Lower lobe of right lung (tissue), 2 donors: ENCODE measurements at regions not wholly inside any gene's neighbourhood (a gene's known extent, or its start where the extent isn't known, plus 50 kb on each side); places are given as distances from the start of the nearest gene placed in this dataset.

Experiments
- ATAC-seq, 2 donors: fragments of 200-7000 bp; cut with Tn5 transposase; one replicate each; pipeline ENCODE4 v1.9.1; 2020 to 2022; ENCODE audit warnings: mild to moderate bottlenecking in 2 of 2, moderate library complexity in 2 of 2
- DNase-seq: peaks from one replicate; pipeline ENCODE4 v3.0.0-alpha.2; 2020
- H3K27ac ChIP-seq: fragments of 200-600 bp; one replicate; pipeline ENCODE4 v1.8.0; 2022
- H3K27me3 ChIP-seq: fragments of 200-600 bp; one replicate; pipeline ENCODE4 v1.8.0; 2022; ENCODE audit warnings: low read depth
- H3K36me3 ChIP-seq: fragments of 200-600 bp; one replicate; pipeline ENCODE4 v1.8.0; 2022; ENCODE audit warnings: mild to moderate bottlenecking
- H3K4me1 ChIP-seq: fragments of 200-600 bp; one replicate; pipeline ENCODE4 v1.8.0; 2022
- H3K4me3 ChIP-seq: fragments of 200-600 bp; one replicate; pipeline ENCODE4 v1.8.0; 2022; ENCODE audit warnings: mild to moderate bottlenecking
- H3K9me3 ChIP-seq: fragments of 200-600 bp; one replicate; pipeline ENCODE4 v1.8.0; 2022
- intact Hi-C: fragments of 100-400 bp; cut with DNase I; formaldehyde crosslinking; loops from one replicate; pipeline ENCODE4 v1.11.0; 2022
- TF ChIP-seq, protein P1 (sequence below): fragments of 200-600 bp; IDR thresholded peaks from one replicate; pipeline ENCODE4 v1.8.0; 2022; ENCODE audit warnings: antibody characterized with exemption, mild to moderate bottlenecking
- donor health status: DM: no; HTN: yes; CAD: no; lungs with severe emphysema.

DNA sequence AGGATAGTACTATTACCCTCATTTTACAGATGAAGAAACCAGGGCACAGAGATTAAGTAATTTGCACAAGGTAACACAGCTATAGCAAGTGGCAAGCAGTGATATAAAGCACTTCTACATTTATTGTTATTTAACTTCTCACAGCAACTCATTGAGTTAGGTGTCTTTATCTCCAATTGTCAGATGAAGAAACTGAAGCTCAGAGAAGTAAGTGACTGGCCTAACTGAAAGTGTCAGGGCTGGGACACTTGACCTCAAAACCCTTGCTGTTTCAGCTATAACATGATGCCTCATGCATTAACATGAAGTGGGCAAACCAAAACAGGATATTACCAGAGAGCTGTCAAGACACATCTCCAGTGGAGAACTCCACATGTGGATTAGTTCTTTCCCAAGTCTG lies 65.8 kb upstream of the LEKR1 start:
- Histone ChIP-seq H3K4me1 (no peaks in the 10 kb centered on the region), H3K27me3 (no peaks in the 10 kb centered on the region), H3K4me3 (no peak overlapping the region), H3K9me3 (no peaks in the 10 kb centered on the region), H3K27ac (no peak overlapping the region), H3K36me3 (no peaks in the 10 kb centered on the region)
- TF ChIP-seq, protein P1, sequence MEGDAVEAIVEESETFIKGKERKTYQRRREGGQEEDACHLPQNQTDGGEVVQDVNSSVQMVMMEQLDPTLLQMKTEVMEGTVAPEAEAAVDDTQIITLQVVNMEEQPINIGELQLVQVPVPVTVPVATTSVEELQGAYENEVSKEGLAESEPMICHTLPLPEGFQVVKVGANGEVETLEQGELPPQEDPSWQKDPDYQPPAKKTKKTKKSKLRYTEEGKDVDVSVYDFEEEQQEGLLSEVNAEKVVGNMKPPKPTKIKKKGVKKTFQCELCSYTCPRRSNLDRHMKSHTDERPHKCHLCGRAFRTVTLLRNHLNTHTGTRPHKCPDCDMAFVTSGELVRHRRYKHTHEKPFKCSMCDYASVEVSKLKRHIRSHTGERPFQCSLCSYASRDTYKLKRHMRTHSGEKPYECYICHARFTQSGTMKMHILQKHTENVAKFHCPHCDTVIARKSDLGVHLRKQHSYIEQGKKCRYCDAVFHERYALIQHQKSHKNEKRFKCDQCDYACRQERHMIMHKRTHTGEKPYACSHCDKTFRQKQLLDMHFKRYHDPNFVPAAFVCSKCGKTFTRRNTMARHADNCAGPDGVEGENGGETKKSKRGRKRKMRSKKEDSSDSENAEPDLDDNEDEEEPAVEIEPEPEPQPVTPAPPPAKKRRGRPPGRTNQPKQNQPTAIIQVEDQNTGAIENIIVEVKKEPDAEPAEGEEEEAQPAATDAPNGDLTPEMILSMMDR: no peak
- ATAC-seq: no peak
- intact Hi-C loops: no loop called here
- DNase-seq: no peak

DNA sequence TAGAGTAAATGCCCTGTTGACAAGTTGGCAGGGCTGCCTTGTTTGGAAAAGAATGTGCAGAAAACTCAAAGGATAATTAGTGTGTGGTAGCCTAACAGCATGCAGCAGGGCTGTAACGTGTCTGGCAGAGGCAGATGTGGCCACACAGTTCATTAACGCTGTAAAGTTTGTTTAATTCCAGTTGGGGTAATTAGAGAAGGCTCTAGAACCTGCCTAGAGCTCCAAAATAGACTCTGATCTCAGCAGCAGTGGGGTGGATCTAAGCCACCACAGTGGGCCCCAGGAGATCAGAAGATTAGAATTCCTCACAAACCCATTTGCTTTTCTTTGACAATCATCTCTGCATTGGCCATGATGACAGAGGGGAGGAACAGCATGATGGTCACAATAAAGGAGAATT lies 65.1 kb upstream of the LEKR1 start:
- DNase-seq (no peak), ATAC-seq (no peak)
- Histone ChIP-seq H3K4me3 (no peak overlapping the region), H3K27ac (no peak overlapping the region), H3K4me1 (no peaks in the 10 kb centered on the region), H3K36me3 (no peaks in the 10 kb centered on the region), H3K9me3 (no peaks in the 10 kb centered on the region), H3K27me3 (no peaks in the 10 kb centered on the region)
- intact Hi-C loops: no loop called here
- TF ChIP-seq, protein P1: no peak

DNA sequence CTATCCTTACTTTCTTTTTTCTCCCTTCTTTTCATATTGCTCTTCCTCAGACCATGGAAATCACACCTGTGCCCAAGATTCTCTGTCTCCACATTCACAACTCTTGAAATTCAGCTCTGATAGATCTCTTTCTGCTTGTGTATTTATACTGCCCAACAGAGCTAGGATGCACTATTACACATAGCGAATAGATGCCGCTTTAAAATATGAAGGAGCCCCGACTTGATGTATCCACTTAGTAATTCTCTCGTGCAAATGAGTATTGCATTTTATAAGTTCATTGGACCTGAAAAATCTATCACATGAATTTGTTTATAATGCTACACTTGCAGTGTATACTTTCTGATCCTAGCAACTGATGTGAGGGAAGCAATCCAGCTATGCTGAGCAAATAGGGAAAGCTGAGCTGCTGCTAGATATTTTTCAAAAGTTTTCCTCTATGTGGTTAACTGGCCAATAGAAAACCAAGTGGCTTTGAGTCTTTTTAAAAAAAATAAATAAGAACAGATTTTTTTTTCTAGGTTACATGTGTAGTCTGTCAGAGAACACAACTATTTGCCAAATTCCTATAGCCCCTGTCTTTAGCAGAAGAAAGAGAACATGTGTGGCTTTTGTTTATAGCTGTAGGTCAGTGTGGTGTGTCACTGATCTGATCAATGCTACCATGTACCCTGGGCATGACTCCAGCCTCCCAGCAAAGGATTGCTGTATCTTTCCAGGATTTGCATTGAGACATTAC lies 64.3 kb upstream of the LEKR1 start:
- Histone ChIP-seq H3K4me3 (no peak overlapping the region), H3K27me3 (no peaks in the 10 kb centered on the region), H3K4me1 (no peaks in the 10 kb centered on the region), H3K27ac (no peak overlapping the region), H3K9me3 (no peaks in the 10 kb centered on the region), H3K36me3 (no peaks in the 10 kb centered on the region)
- TF ChIP-seq, protein P1: no peak
- DNase-seq (no peak), ATAC-seq (no peak)
- intact Hi-C loops: no loop called here

DNA sequence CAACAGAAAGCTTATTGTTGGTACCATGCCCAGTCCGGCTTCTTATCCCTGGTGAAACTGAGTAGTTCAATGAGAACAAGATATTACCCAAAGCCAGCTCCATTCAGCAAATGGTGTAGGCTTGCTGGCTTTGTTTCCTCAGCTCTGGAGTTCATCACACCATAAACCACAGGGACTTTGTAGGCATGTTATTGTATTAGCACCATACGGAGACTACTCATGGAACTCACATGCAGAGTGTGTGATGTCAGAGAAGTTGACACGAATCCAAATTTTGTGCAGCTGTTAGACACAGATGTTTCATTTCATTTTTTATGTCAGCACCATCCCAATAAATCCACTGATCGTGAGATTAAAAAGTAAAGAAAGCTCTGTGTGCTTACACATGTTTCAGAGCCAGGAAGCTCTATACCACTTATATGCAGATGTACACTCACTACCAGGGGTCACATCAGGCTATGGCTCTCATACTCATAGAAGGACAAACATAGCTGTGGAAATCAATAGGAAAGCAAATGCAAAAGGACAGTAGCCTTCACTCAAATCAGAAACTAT lies 63.4 kb upstream of the LEKR1 start:
- no peaks in the 10 kb centered on the region for H3K27me3 ChIP-seq
- TF ChIP-seq, protein P1: no peak
- H3K4me3 ChIP-seq: no peak overlapping the region
- no peaks in the 10 kb centered on the region for H3K4me1 ChIP-seq
- H3K36me3 ChIP-seq: no peaks in the 10 kb centered on the region
- H3K27ac ChIP-seq: no peak overlapping the region
- intact Hi-C loops: no loop called here
- peak in 1 of 2 donors; percentile 34 for ATAC-seq
- no peaks in the 10 kb centered on the region for H3K9me3 ChIP-seq
- no peak for DNase-seq

DNA sequence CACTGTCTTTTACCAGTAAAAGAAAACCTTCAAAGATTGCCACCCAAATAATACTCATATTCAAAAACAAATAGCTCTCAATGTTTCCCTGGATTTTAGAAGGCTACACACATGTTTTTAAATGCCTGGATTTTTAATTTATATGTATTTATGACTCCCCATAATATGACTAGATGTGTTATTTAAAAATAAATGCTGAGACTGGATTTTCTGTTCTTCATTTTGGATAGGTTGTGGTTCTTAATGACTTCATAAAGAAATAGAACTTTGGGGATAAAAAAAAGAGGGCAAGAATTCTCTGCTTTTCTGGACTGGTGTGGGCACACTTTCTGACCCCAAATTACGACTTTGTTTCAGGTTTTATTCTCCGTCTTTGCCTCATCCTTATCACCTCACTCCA lies 62.8 kb upstream of the LEKR1 start:
- no peak for DNase-seq
- no peak overlapping the region for H3K27ac ChIP-seq
- no peaks in the 10 kb centered on the region for H3K36me3 ChIP-seq
- H3K4me1 ChIP-seq: no peaks in the 10 kb centered on the region
- no peaks in the 10 kb centered on the region for H3K9me3 ChIP-seq
- H3K4me3 ChIP-seq: no peak overlapping the region
- intact Hi-C loops: no loop called here
- no peaks in the 10 kb centered on the region for H3K27me3 ChIP-seq
- ATAC-seq: no peak
- TF ChIP-seq, protein P1: no peak
